Activated naive CD8-positive, alpha-beta T cell (primary cell): ENCODE measurements at regions not wholly inside any gene's neighbourhood (a gene's known extent, or its start where the extent isn't known, plus 50 kb on each side); places are given as distances from the start of the nearest gene placed in this dataset.
"Not testable (repeated sequence)": the region's sequence is repeated elsewhere in the genome, so short reads cannot be mapped to it uniquely, and the experiment has no call there.

ENCODE experiments used
- H3K27ac Mint-ChIP-seq: one replicate; pipeline ENCODE4 v1.8.0; 2021; ENCODE audit warnings: mixed read lengths
- H3K27me3 Mint-ChIP-seq: one replicate; pipeline ENCODE4 v1.8.0; 2021; ENCODE audit warnings: mixed read lengths
- H3K36me3 Mint-ChIP-seq: one replicate; pipeline ENCODE4 v1.8.0; 2021; ENCODE audit warnings: mixed read lengths
- H3K4me1 Mint-ChIP-seq: one replicate; pipeline ENCODE4 v1.8.0; 2021; ENCODE audit warnings: low read depth, mixed read lengths
- H3K4me3 Mint-ChIP-seq: one replicate; pipeline ENCODE4 v1.8.0; 2021; ENCODE audit warnings: mild to moderate bottlenecking, mixed read lengths
- H3K9me3 Mint-ChIP-seq: one replicate; pipeline ENCODE4 v1.8.0; 2021; ENCODE audit warnings: low read depth, mixed read lengths

DNA sequence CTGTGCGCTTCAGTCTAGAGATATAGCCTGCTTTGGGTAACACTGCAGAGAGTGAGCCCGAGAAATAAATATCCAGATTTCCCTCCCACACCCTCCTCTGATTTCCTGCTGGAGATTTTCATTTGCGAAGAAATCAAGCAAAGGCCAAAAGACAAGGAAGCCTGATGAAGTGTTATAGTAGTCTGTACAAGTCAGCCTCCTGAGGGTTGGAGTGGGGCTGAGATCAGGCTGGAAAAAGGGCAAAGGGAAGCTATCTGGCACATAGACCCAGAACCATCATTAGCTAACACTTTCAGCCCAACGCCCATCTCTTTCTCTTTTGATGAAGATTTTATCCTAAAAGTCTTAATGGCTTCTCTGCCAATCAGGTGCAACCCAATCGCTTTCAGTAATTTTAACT is 154.6 kb upstream of the SLC44A1 start:
- H3K27ac Mint-ChIP-seq = no peak overlapping the region
- H3K4me3 Mint-ChIP-seq = no peak overlapping the region
- peaks cover 4% of the 10 kb centered on the region for H3K36me3 Mint-ChIP-seq
- no peaks in the 10 kb centered on the region for H3K27me3 Mint-ChIP-seq
- no peaks in the 10 kb centered on the region for H3K9me3 Mint-ChIP-seq
- peaks cover 1% of the 10 kb centered on the region for H3K4me1 Mint-ChIP-seq

DNA sequence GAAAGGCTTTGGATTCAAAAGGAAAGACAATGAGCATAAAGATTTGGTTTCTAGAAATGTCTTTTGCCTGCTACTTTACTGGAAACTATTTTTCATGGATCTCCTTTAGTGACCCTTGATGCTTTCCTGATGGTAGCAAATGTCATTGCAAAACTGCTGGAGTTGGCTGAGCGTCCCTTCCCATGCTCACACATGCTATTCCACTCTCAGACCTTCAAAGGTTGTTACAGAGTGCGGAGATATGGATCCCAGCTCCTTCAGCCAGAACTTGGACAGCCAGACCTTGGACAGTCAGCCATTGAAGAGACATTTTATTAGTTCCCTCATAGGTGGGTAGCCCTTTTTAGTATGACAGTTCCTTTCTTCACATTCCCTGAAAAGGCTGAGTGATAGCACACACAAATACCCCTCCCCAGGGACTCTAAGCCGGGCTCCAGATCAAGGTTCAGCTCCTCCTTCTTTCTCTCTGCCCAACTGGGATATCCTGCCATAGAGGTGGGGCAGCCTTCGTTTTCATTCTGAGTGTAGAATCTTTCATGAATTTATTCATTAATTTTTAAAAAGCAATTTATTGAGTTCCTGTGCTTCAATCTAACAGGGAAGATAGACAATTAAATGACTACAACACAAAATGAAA is 153.3 kb upstream of the SLC44A1 start:
- Mint-ChIP-seq H3K9me3 (no peaks in the 10 kb centered on the region), H3K4me1 (peaks cover 1% of the 10 kb centered on the region), H3K36me3 (no peaks in the 10 kb centered on the region), H3K4me3 (no peak overlapping the region), H3K27ac (no peak overlapping the region), H3K27me3 (no peaks in the 10 kb centered on the region)

GRCh38 chr9:105093685-105094084 is 150.8 kb upstream of the SLC44A1 start:
- Mint-ChIP-seq H3K4me1 (peaks cover 1% of the 10 kb centered on the region), H3K27ac (no peak overlapping the region), H3K4me3 (no peak overlapping the region), H3K27me3 (no peaks in the 10 kb centered on the region), H3K9me3 (no peaks in the 10 kb centered on the region), H3K36me3 (no peaks in the 10 kb centered on the region)

GRCh38 chr9:105098370-105098769 is 146.1 kb upstream of the SLC44A1 start:
- H3K27ac Mint-ChIP-seq = no peak overlapping the region
- no peaks in the 10 kb centered on the region for H3K9me3 Mint-ChIP-seq
- no peaks in the 10 kb centered on the region for H3K27me3 Mint-ChIP-seq
- no peaks in the 10 kb centered on the region for H3K4me1 Mint-ChIP-seq
- H3K36me3 Mint-ChIP-seq = no peaks in the 10 kb centered on the region
- H3K4me3 Mint-ChIP-seq = no peak overlapping the region

DNA sequence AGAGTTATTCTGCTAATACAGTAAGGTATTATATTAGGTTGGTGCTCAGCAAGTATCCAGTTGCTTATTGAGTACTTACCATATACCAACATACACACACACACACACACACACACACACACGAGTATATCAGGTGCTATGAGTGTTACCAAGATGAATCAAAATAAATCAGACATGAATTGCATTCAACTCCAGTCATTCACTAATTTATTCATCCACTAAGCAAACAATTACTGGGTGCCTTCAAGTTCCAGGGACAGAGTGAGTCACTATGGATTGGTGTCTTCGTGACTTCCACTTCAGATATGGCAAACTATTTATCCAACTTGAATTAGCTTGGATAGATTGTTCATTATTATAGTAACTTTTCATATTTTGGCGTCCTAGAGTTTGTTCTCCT is 140.7 kb upstream of the SLC44A1 start:
- Mint-ChIP-seq H3K36me3 (peaks cover 2% of the 10 kb centered on the region), H3K27me3 (no peaks in the 10 kb centered on the region), H3K27ac (no peak overlapping the region), H3K4me1 (peaks cover 3% of the 10 kb centered on the region), H3K4me3 (no peak overlapping the region), H3K9me3 (no peaks in the 10 kb centered on the region)

- H3K4me3 Mint-ChIP-seq = peak overlapping the region; percentile 28
Observed at GRCh38 chr9:105114318-105114717, 130.1 kb upstream of the SLC44A1 start.

GRCh38 chr9:105114964-105115728 is 129.3 kb upstream of the SLC44A1 start:
- Mint-ChIP-seq H3K4me3 (peak overlapping the region; percentile 66), H3K27me3 (no peaks in the 10 kb centered on the region), H3K27ac (no peak overlapping the region), H3K36me3 (peaks cover 2% of the 10 kb centered on the region), H3K9me3 (no peaks in the 10 kb centered on the region), H3K4me1 (peaks cover 37% of the 10 kb centered on the region)

More at GRCh38 chr9:105114318-105114717, 130.1 kb upstream of the SLC44A1 start:
- Mint-ChIP-seq H3K27me3 (no peaks in the 10 kb centered on the region), H3K36me3 (peaks cover 2% of the 10 kb centered on the region), H3K4me1 (peaks cover 37% of the 10 kb centered on the region), H3K9me3 (no peaks in the 10 kb centered on the region), H3K27ac (no peak overlapping the region)

- H3K4me3 Mint-ChIP-seq = no peak overlapping the region
- no peaks in the 10 kb centered on the region for H3K9me3 Mint-ChIP-seq
- peaks cover 2% of the 10 kb centered on the region for H3K36me3 Mint-ChIP-seq
- peaks cover 37% of the 10 kb centered on the region for H3K4me1 Mint-ChIP-seq
- H3K27ac Mint-ChIP-seq = no peak overlapping the region
- H3K27me3 Mint-ChIP-seq = no peaks in the 10 kb centered on the region
Observed at GRCh38 chr9:105116052-105116868, 128.2 kb upstream of the SLC44A1 start.

- no peaks in the 10 kb centered on the region for H3K9me3 Mint-ChIP-seq
- peaks cover 44% of the 10 kb centered on the region for H3K4me1 Mint-ChIP-seq
- no peak overlapping the region for H3K27ac Mint-ChIP-seq
Observed at GRCh38 chr9:105117234-105117633, 127.2 kb upstream of the SLC44A1 start.

GRCh38 chr9:105118636-105119035 is 125.8 kb upstream of the SLC44A1 start:
- H3K36me3 Mint-ChIP-seq = no peaks in the 10 kb centered on the region
- H3K9me3 Mint-ChIP-seq = no peaks in the 10 kb centered on the region
- H3K4me1 Mint-ChIP-seq = peaks cover 38% of the 10 kb centered on the region
- H3K4me3 Mint-ChIP-seq = no peak overlapping the region
- H3K27ac Mint-ChIP-seq = no peak overlapping the region
- no peaks in the 10 kb centered on the region for H3K27me3 Mint-ChIP-seq

More at GRCh38 chr9:105117234-105117633, 127.2 kb upstream of the SLC44A1 start:
- Mint-ChIP-seq H3K36me3 (peaks cover under 1% of the 10 kb centered on the region), H3K27me3 (no peaks in the 10 kb centered on the region), H3K4me3 (no peak overlapping the region)

- Mint-ChIP-seq H3K4me3 (no peak overlapping the region), H3K4me1 (peaks cover 33% of the 10 kb centered on the region), H3K27ac (no peak overlapping the region), H3K36me3 (no peaks in the 10 kb centered on the region), H3K27me3 (no peaks in the 10 kb centered on the region), H3K9me3 (no peaks in the 10 kb centered on the region)
Observed at GRCh38 chr9:105119156-105119555, 125.3 kb upstream of the SLC44A1 start.

DNA sequence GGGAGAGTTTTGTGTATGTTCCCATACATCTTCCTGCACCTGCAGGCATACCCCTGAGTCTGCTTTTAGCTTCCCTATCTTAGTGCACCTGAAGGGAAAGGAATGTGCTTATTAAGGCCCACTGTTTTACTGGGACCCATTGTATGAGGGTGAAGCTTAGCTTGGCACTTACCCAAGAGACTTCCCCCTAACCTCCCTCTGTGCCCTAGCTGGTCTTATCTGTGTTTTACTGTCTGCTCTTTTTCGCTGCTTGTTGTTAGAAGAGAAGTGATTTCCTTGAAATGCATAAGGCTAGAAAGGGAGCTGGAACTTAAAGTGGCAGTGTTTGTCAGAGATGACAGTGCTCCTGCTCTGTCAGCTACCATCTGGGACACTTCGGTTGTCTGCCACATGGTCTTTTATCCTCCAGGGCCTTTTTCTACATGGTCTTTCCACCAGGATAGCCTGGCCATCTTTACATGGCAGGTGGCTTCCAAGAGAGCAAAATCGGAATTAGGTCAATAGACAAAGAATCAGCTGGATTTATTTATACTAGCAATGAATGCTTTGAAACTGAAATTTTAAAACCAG is 122.5 kb upstream of the SLC44A1 start:
- no peak overlapping the region for H3K27ac Mint-ChIP-seq
- H3K27me3 Mint-ChIP-seq = no peaks in the 10 kb centered on the region
- H3K9me3 Mint-ChIP-seq = no peaks in the 10 kb centered on the region
- H3K36me3 Mint-ChIP-seq = no peaks in the 10 kb centered on the region
- H3K4me3 Mint-ChIP-seq = no peak overlapping the region
- peaks cover 22% of the 10 kb centered on the region for H3K4me1 Mint-ChIP-seq

DNA sequence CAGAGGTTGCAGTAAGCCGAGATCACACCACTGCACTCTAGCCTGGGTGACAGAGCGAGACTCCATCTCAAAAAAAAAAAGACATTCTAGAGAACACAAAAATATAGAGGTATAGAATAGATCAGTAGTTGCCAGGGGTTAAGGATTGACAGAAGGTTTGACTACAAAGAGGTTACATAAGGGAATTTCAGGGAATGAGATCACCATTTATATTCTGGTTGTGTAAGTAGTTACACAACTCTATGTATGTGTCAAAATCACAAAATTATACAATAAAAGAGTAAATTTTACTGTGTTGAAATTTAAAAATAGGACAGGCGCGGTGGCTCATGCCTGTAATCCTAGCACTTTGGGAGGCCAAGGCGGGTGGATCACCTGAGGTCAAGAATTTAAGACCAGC is 119.9 kb upstream of the SLC44A1 start:
- not testable (repeated sequence) for H3K4me3 Mint-ChIP-seq, H3K27me3 Mint-ChIP-seq, H3K27ac Mint-ChIP-seq, H3K9me3 Mint-ChIP-seq, H3K36me3 Mint-ChIP-seq
- H3K4me1 Mint-ChIP-seq = peaks cover 48% of the 10 kb centered on the region

- Mint-ChIP-seq H3K9me3 (no peaks in the 10 kb centered on the region), H3K27ac (no peak overlapping the region), H3K36me3 (no peaks in the 10 kb centered on the region), H3K4me1 (peaks cover 59% of the 10 kb centered on the region), H3K27me3 (no peaks in the 10 kb centered on the region), H3K4me3 (no peak overlapping the region)
Observed at GRCh38 chr9:105126226-105126625, 118.2 kb upstream of the SLC44A1 start.

GRCh38 chr9:105127863-105128220 is 116.6 kb upstream of the SLC44A1 start:
- Mint-ChIP-seq H3K4me1 (peaks cover 55% of the 10 kb centered on the region), H3K9me3 (no peaks in the 10 kb centered on the region), H3K4me3 (peak overlapping the region; percentile 65), H3K27ac (peak overlapping the region; percentile 31), H3K27me3 (no peaks in the 10 kb centered on the region), H3K36me3 (no peaks in the 10 kb centered on the region)
